ENCODE measurements at regions not wholly inside any gene's neighbourhood (a gene's known extent, or its start where the extent isn't known, plus 50 kb on each side); places are given as distances from the start of the nearest gene placed in this dataset.
"Not testable (repeated sequence)": the region's sequence is repeated elsewhere in the genome, so short reads cannot be mapped to it uniquely, and the experiment has no call there.

- not testable (repeated sequence) for TF ChIP-seq CTCF (conservative IDR thresholded peaks at IDR 0.05; ENCODE audit: low read depth in 2 of 2); POLR2AphosphoS5 (IDR thresholded peaks at IDR 0.05; ENCODE audit: low read depth); ETS1 (IDR thresholded peaks at IDR 0.05); EZH2phosphoT487 (IDR thresholded peaks at IDR 0.05; ENCODE audit: unreplicated experiment); REST (IDR thresholded peaks at IDR 0.05; ENCODE audit: unreplicated experiment); EZH2 (IDR thresholded peaks at IDR 0.05; ENCODE audit: low read depth, unreplicated experiment); JUNB (IDR thresholded peaks at IDR 0.05; ENCODE audit: unreplicated experiment); ZNF331 (CRISPR knock-in tag; IDR thresholded peaks at IDR 0.05; ENCODE audit: low read depth); CREB1 (CRISPR knock-in tag; IDR thresholded peaks at IDR 0.05; ENCODE audit: low read depth); NANOG (IDR thresholded peaks at IDR 0.05; ENCODE audit: borderline replicate concordance); ZNF114 (CRISPR knock-in tag; IDR thresholded peaks at IDR 0.05)
Observed at GRCh38 chr2:40013962-40014361, 234.9 kb upstream of the THUMPD2 start.

Data from GM23338 (cell line).